Thyroid gland (tissue), 4 donors: ENCODE measurements at regions not wholly inside any gene's neighbourhood (a gene's known extent, or its start where the extent isn't known, plus 50 kb on each side); places are given as distances from the start of the nearest gene placed in this dataset.

Experiments used
- DNase-seq, 2 donors: peaks; one replicate each; pipeline ENCODE4 v3.0.0-alpha.2; 2019
- H3K27ac ChIP-seq, 3 donors: fragments of 200-600 bp; sonication (generic); 1 replicate in 2 of 3; 2 replicates in 1 of 3; pipeline ENCODE4 v1.5.1; 2016 to 2019; ENCODE audit warnings: mild to moderate bottlenecking in 1 of 3, moderate library complexity in 1 of 3
- H3K27me3 ChIP-seq: fragments of 200-600 bp; sonication (generic); one replicate; pipeline ENCODE4 v1.5.1; 2019
- H3K36me3 ChIP-seq, 2 donors: fragments of 200-600 bp; sonication (generic); one replicate each; pipeline ENCODE4 v1.5.1; 2016 to 2019
- H3K4me1 ChIP-seq, 2 donors: fragments of 200-600 bp; sonication (generic); one replicate each; pipeline ENCODE4 v1.5.1; 2017 to 2019
- H3K4me3 ChIP-seq, 3 donors: fragments of 200-600 bp; sonication (generic); replicated peaks in 1 of 3; 1 replicate in 2 of 3; 2 replicates in 1 of 3; pipeline ENCODE4 v1.5.1; 2016; ENCODE audit warnings: mild to moderate bottlenecking in 1 of 3
- H3K9me3 ChIP-seq: fragments of 200-600 bp; sonication (generic); one replicate; pipeline ENCODE4 v1.5.1; 2017
- CTCF ChIP-seq, 6 experiments: fragments of 200-600 bp in 3 of 6; fragments of 450-650 bp in 3 of 6; sonication (generic) in 3 of 6; IDR thresholded peaks; one replicate each; pipeline ENCODE4 v1.5.1; 2016 to 2019; ENCODE audit warnings: antibody characterized with exemption in 6 of 6, mild to moderate bottlenecking in 2 of 6, inconsistent platforms in 1 of 6, moderate library complexity in 1 of 6
- POLR2A ChIP-seq, 2 donors: fragments of 450-650 bp; IDR thresholded peaks; one replicate each; pipeline ENCODE4 v1.6.1; 2017; ENCODE audit warnings: antibody characterized with exemption in 2 of 2, mild to moderate bottlenecking in 2 of 2, moderate library complexity in 1 of 2
- WGBS, 2 donors: methylation state at CpG; one replicate each; pipeline ENCODE4 v1.1.5; 2017; 5-methylcytosine and 5-hydroxymethylcytosine counted together
- intact Hi-C: fragments of 100-400 bp; cut with DNase I; formaldehyde crosslinking; loops from one replicate; pipeline ENCODE4 v1.15.1; 2023

GRCh38 chr3:170780955-170781354 is 89.0 kb downstream of the RPL22L1 start:
- Histone ChIP-seq H3K9me3 (no peaks in the 10 kb centered on the region), H3K27ac (no peak overlapping the region), H3K36me3 (no peaks in the 10 kb centered on the region), H3K4me3 (no peak overlapping the region), H3K4me1 (no peaks in the 10 kb centered on the region), H3K27me3 (no peaks in the 10 kb centered on the region)
- no peak for DNase-seq
- intact Hi-C loops, result no loop called here
- TF ChIP-seq POLR2A (IDR thresholded peaks at IDR 0.05) (no peak), CTCF (IDR thresholded peaks at IDR 0.05) (no peak)

- intact Hi-C loops, result no loop called here
- Histone ChIP-seq H3K36me3 (no peaks in the 10 kb centered on the region), H3K27me3 (no peaks in the 10 kb centered on the region), H3K27ac (no peak overlapping the region), H3K4me1 (no peaks in the 10 kb centered on the region), H3K9me3 (no peaks in the 10 kb centered on the region), H3K4me3 (no peak overlapping the region)
- DNase-seq, result no peak
- TF ChIP-seq POLR2A (IDR thresholded peaks at IDR 0.05) (no peak), CTCF (IDR thresholded peaks at IDR 0.05) (no peak)
- 65 to 74% methylated on average over 1 of the region's 1 CpG for WGBS, 2 donors
Observed at GRCh38 chr3:170780471-170780870, 89.5 kb downstream of the RPL22L1 start.

- 88 to 90% methylated on average over 6 of the region's 6 CpGs for WGBS, 2 donors
- no peaks in the 10 kb centered on the region for H3K36me3 ChIP-seq
- DNase-seq, result no peak
- H3K27ac ChIP-seq, result no peak overlapping the region
- intact Hi-C loops, result no loop called here
- no peaks in the 10 kb centered on the region for H3K4me1 ChIP-seq
- H3K9me3 ChIP-seq, result no peaks in the 10 kb centered on the region
- TF ChIP-seq CTCF (IDR thresholded peaks at IDR 0.05) (no peak), POLR2A (IDR thresholded peaks at IDR 0.05) (no peak)
- H3K27me3 ChIP-seq, result no peaks in the 10 kb centered on the region
- H3K4me3 ChIP-seq, result no peak overlapping the region
Observed at GRCh38 chr3:170778240-170779217, 91.5 kb downstream of the RPL22L1 start.

GRCh38 chr3:170777564-170777926 is 92.5 kb downstream of the RPL22L1 start:
- TF ChIP-seq CTCF (IDR thresholded peaks at IDR 0.05) (no peak), POLR2A (IDR thresholded peaks at IDR 0.05) (no peak)
- Histone ChIP-seq H3K9me3 (no peaks in the 10 kb centered on the region), H3K4me3 (no peak overlapping the region), H3K4me1 (no peaks in the 10 kb centered on the region), H3K36me3 (no peaks in the 10 kb centered on the region), H3K27ac (no peak overlapping the region), H3K27me3 (no peaks in the 10 kb centered on the region)
- no peak for DNase-seq
- intact Hi-C loops, result no loop called here

- intact Hi-C loops, result no loop called here
- no peak overlapping the region for H3K27ac ChIP-seq
- no peaks in the 10 kb centered on the region for H3K27me3 ChIP-seq
- no peaks in the 10 kb centered on the region for H3K36me3 ChIP-seq
- H3K4me1 ChIP-seq, result no peaks in the 10 kb centered on the region
- TF ChIP-seq POLR2A (IDR thresholded peaks at IDR 0.05) (no peak), CTCF (IDR thresholded peaks at IDR 0.05) (no peak)
- no peaks in the 10 kb centered on the region for H3K9me3 ChIP-seq
- no peak overlapping the region for H3K4me3 ChIP-seq
- 87 to 88% methylated on average over 5 of the region's 5 CpGs for WGBS, 2 donors
- DNase-seq, result no peak
Observed at GRCh38 chr3:170776887-170777563, 93.0 kb downstream of the RPL22L1 start.
